Natural killer cell (primary cell): ENCODE measurements at regions not wholly inside any gene's neighbourhood (a gene's known extent, or its start where the extent isn't known, plus 50 kb on each side); places are given as distances from the start of the nearest gene placed in this dataset.

Experiments
- ATAC-seq, 3 donors: fragments of 150-1000 bp in 2 of 3; fragments of 200-7000 bp in 1 of 3; cut with Tn5 transposase; 1 replicate in 1 of 3; 2 replicates in 2 of 3; pipeline ENCODE4 v1.10.0; 2021; ENCODE audit warnings: mild to moderate bottlenecking in 2 of 3, moderate library complexity in 2 of 3
- DNase-seq, 2 donors: peaks; one replicate each; pipeline versions ENCODE4 v3.0.0 to v3.0.0-alpha.2; 2013 to 2021; ENCODE audit warnings: mixed read lengths in 1 of 2
- H3K27ac ChIP-seq: one replicate; pipeline ENCODE4 v1.5.1; 2013; ENCODE audit warnings: mild to moderate bottlenecking, low read length
- H3K27me3 ChIP-seq: one replicate; pipeline ENCODE4 v1.6.1; 2013; ENCODE audit warnings: low read length; ENCODE audit not compliant: control insufficient read depth, insufficient read depth
- H3K36me3 ChIP-seq: one replicate; pipeline ENCODE4 v1.6.1; 2013; ENCODE audit warnings: low read length; ENCODE audit not compliant: control insufficient read depth, insufficient read depth
- H3K4me1 ChIP-seq: one replicate; pipeline ENCODE4 v1.6.1; 2013; ENCODE audit warnings: low read length; ENCODE audit not compliant: control insufficient read depth, insufficient read depth
- H3K4me3 ChIP-seq: one replicate; pipeline ENCODE4 v1.5.1; 2013; ENCODE audit warnings: low read length
- H3K9me3 ChIP-seq: one replicate; pipeline ENCODE4 v1.6.1; 2013; ENCODE audit warnings: low read length; ENCODE audit not compliant: control insufficient read depth, insufficient read depth
- H3K27ac Mint-ChIP-seq, 2 donors: one replicate each; pipeline ENCODE4 v1.8.0; 2022; ENCODE audit warnings: mild to moderate bottlenecking in 2 of 2, mixed read lengths in 2 of 2, moderate library complexity in 1 of 2
- H3K27me3 Mint-ChIP-seq, 2 donors: one replicate each; pipeline ENCODE4 v1.8.0; 2022; ENCODE audit warnings: low read depth in 2 of 2, mixed read lengths in 2 of 2
- H3K36me3 Mint-ChIP-seq: one replicate; pipeline ENCODE4 v1.8.0; 2022; ENCODE audit warnings: mixed read lengths
- H3K4me1 Mint-ChIP-seq, 2 donors: one replicate each; pipeline ENCODE4 v1.8.0; 2022; ENCODE audit warnings: mixed read lengths in 2 of 2
- H3K4me3 Mint-ChIP-seq: one replicate; pipeline ENCODE4 v1.8.0; 2022; ENCODE audit warnings: mild to moderate bottlenecking, moderate library complexity, mixed read lengths
- H3K9me3 Mint-ChIP-seq, 2 donors: one replicate each; pipeline ENCODE4 v1.8.0; 2022; ENCODE audit warnings: mixed read lengths in 2 of 2
- WGBS: methylation state at CpG from one replicate; pipeline ENCODE4 v1.1.7; 2013; ENCODE audit warnings: missing lambda C conversion rate; ENCODE audit not compliant: insufficient coverage; 5-methylcytosine and 5-hydroxymethylcytosine counted together
- intact Hi-C: fragments of 100-400 bp; cut with micrococcal nuclease; formaldehyde crosslinking; loops from one replicate; pipeline ENCODE4 v1.14.2; 2022
- TF ChIP-seq, protein P1 (sequence below): fragments of 200-600 bp; IDR thresholded peaks from one replicate; pipeline ENCODE4 v1.8.0; 2022; ENCODE audit warnings: antibody characterized with exemption

GRCh38 chr7:10075866-10076265 lies 897.8 kb upstream of the PHF14 start:
- Mint-ChIP-seq H3K4me3 (no peak overlapping the region), H3K4me1 (no peaks in the 10 kb centered on the region), H3K27me3 (no peaks in the 10 kb centered on the region), H3K27ac (no peak overlapping the region), H3K36me3 (no peaks in the 10 kb centered on the region), H3K9me3 (peaks cover 12 to 16% of the 10 kb centered on the region in 2 donors)
- TF ChIP-seq, protein P1, sequence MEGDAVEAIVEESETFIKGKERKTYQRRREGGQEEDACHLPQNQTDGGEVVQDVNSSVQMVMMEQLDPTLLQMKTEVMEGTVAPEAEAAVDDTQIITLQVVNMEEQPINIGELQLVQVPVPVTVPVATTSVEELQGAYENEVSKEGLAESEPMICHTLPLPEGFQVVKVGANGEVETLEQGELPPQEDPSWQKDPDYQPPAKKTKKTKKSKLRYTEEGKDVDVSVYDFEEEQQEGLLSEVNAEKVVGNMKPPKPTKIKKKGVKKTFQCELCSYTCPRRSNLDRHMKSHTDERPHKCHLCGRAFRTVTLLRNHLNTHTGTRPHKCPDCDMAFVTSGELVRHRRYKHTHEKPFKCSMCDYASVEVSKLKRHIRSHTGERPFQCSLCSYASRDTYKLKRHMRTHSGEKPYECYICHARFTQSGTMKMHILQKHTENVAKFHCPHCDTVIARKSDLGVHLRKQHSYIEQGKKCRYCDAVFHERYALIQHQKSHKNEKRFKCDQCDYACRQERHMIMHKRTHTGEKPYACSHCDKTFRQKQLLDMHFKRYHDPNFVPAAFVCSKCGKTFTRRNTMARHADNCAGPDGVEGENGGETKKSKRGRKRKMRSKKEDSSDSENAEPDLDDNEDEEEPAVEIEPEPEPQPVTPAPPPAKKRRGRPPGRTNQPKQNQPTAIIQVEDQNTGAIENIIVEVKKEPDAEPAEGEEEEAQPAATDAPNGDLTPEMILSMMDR = no peak
- DNase-seq = no peak
- no peak overlapping the region for H3K27ac ChIP-seq
- H3K27me3 ChIP-seq = no peaks in the 10 kb centered on the region
- H3K36me3 ChIP-seq = no peaks in the 10 kb centered on the region
- intact Hi-C loops = no loop called here
- no peak for ATAC-seq
- H3K4me3 ChIP-seq = no peak overlapping the region
- H3K4me1 ChIP-seq = no peaks in the 10 kb centered on the region
- H3K9me3 ChIP-seq = peaks cover 6% of the 10 kb centered on the region
- no CpG with 5 or more reads among the region's 3 CpGs for WGBS

DNA sequence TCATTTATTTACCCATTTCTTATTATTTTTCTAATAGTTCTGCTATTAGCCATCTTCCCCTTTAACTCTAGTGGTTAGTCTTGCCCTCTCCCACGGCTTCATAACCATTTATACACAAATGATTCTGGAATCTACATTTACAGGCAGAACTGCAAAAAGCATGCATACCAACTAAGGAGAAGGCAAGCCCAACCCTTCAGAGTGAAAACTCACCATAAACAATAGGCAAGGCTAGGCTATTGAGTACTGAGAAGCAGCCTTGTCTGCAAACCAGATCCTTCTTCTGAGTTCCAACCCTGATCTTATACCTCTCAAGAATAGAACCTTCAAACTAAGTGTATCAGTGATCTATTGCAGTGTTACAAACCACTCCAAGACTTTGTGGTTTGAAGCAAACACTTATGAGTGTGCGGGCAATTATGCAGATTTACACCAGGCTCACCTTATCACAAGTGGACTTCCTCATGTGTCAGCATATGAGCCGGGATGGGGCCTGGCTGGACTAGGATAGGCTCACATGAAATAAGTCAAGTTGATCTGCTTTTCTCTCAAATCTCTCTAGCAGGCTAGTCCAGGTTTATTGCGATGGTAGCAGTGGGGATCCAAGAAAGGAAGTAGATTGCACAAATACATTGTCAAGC lies 896.9 kb upstream of the PHF14 start:
- H3K9me3 Mint-ChIP-seq = peaks cover 12 to 17% of the 10 kb centered on the region in 2 donors
- H3K4me1 Mint-ChIP-seq = no peaks in the 10 kb centered on the region
- H3K27me3 ChIP-seq = no peaks in the 10 kb centered on the region
- H3K9me3 ChIP-seq = peaks cover 6% of the 10 kb centered on the region
- WGBS = 71% methylated on average over 4 of the region's 4 CpGs
- intact Hi-C loops = no loop called here
- DNase-seq = no peak
- H3K27ac Mint-ChIP-seq = no peak overlapping the region
- H3K27me3 Mint-ChIP-seq = no peaks in the 10 kb centered on the region
- H3K36me3 ChIP-seq = no peaks in the 10 kb centered on the region
- no peaks in the 10 kb centered on the region for H3K4me1 ChIP-seq
- H3K4me3 ChIP-seq = no peak overlapping the region
- no peaks in the 10 kb centered on the region for H3K36me3 Mint-ChIP-seq
- ATAC-seq = no peak
- TF ChIP-seq, protein P1 = no peak
- H3K4me3 Mint-ChIP-seq = no peak overlapping the region
- H3K27ac ChIP-seq = no peak overlapping the region

GRCh38 chr7:10079572-10079971 lies 894.1 kb upstream of the PHF14 start:
- TF ChIP-seq, protein P1 = no peak
- Histone ChIP-seq H3K4me1 (no peaks in the 10 kb centered on the region), H3K27me3 (no peaks in the 10 kb centered on the region), H3K36me3 (no peaks in the 10 kb centered on the region), H3K4me3 (no peak overlapping the region), H3K27ac (no peak overlapping the region), H3K9me3 (peaks cover 6% of the 10 kb centered on the region)
- no peaks in the 10 kb centered on the region for H3K36me3 Mint-ChIP-seq
- H3K27me3 Mint-ChIP-seq = no peaks in the 10 kb centered on the region
- H3K27ac Mint-ChIP-seq = no peak overlapping the region
- ATAC-seq (no peak), DNase-seq (no peak)
- intact Hi-C loops = no loop called here
- no peak overlapping the region for H3K4me3 Mint-ChIP-seq
- H3K9me3 Mint-ChIP-seq = peaks cover 17 to 23% of the 10 kb centered on the region in 2 donors
- WGBS = 89% methylated on average over 5 of the region's 5 CpGs
- no peaks in the 10 kb centered on the region for H3K4me1 Mint-ChIP-seq

GRCh38 chr7:10082896-10083295 lies 890.8 kb upstream of the PHF14 start:
- no peaks in the 10 kb centered on the region for H3K36me3 Mint-ChIP-seq
- H3K4me3 Mint-ChIP-seq = no peak overlapping the region
- TF ChIP-seq, protein P1 = no peak
- H3K9me3 Mint-ChIP-seq = peaks cover 16 to 27% of the 10 kb centered on the region in 2 donors
- no peaks in the 10 kb centered on the region for H3K27me3 Mint-ChIP-seq
- Histone ChIP-seq H3K9me3 (peaks cover 6% of the 10 kb centered on the region), H3K27me3 (no peaks in the 10 kb centered on the region), H3K36me3 (no peaks in the 10 kb centered on the region), H3K27ac (no peak overlapping the region), H3K4me3 (no peak overlapping the region), H3K4me1 (no peaks in the 10 kb centered on the region)
- 88% methylated on average over 4 of the region's 4 CpGs for WGBS
- DNase-seq (no peak), ATAC-seq (no peak)
- H3K4me1 Mint-ChIP-seq = no peaks in the 10 kb centered on the region
- intact Hi-C loops = no loop called here
- H3K27ac Mint-ChIP-seq = no peak overlapping the region
